ENCODE measurements at regions not wholly inside any gene's neighbourhood (a gene's known extent, or its start where the extent isn't known, plus 50 kb on each side); places are given as distances from the start of the nearest gene placed in this dataset.

- TF ChIP-seq CTCF (IDR thresholded peaks at IDR 0.05; ENCODE audit: insufficient read depth, low read length, poor library complexity, severe bottlenecking) (no peak), EZH2phosphoT487 (conservative IDR thresholded peaks at IDR 0.05; ENCODE audit: low read length) (no peak)
Observed at GRCh38 chr10:10623958-10624566, 393.6 kb upstream of the CELF2 start.
